DND-41 (cell line): ENCODE measurements at regions not wholly inside any gene's neighbourhood (a gene's known extent, or its start where the extent isn't known, plus 50 kb on each side); places are given as distances from the start of the nearest gene placed in this dataset.

ENCODE experiments used
- ATAC-seq: fragments of 200-7000 bp; cut with Tn5 transposase; 3 replicates; pipeline ENCODE4 v1.9.1; 2021; ENCODE audit warnings: low read depth; ENCODE audit not compliant: insufficient read depth
- DNase-seq: peaks from one replicate; pipeline ENCODE4 v3.0.0-alpha.2; 2020
- H2AFZ ChIP-seq: 2 replicates; pipeline ENCODE4 v1.6.0; 2012; ENCODE audit warnings: low read depth, low read length
- H3K27ac ChIP-seq: 2 replicates; pipeline ENCODE4 v1.5.1; 2012; ENCODE audit warnings: low read length, inconsistent platforms
- H3K27me3 ChIP-seq: fragments of 200-600 bp; sonication (generic); 2 replicates; pipeline ENCODE4 v1.6.0; 2012; ENCODE audit warnings: low read length, mild to moderate bottlenecking, inconsistent platforms; ENCODE audit not compliant: insufficient read depth, poor library complexity
- H3K36me3 ChIP-seq: 2 replicates; pipeline ENCODE4 v1.5.1; 2012; ENCODE audit warnings: low read length, inconsistent platforms; ENCODE audit not compliant: insufficient read depth
- H3K4me1 ChIP-seq: 2 replicates; pipeline ENCODE4 v1.5.1; 2012; ENCODE audit warnings: mild to moderate bottlenecking, low read length; ENCODE audit not compliant: insufficient read depth
- H3K4me2 ChIP-seq: 2 replicates; pipeline ENCODE4 v1.6.0; 2012; ENCODE audit warnings: mild to moderate bottlenecking, moderate library complexity, low read length, inconsistent platforms; ENCODE audit not compliant: insufficient read depth
- H3K4me3 ChIP-seq, 2 experiments: fragments of 200-600 bp in 1 of 2; shearing (Covaris generic) in 1 of 2; 2 replicates each; pipeline ENCODE4 v1.5.1; 2012 to 2016; ENCODE audit warnings: inconsistent platforms in 2 of 2, low read length in 2 of 2, mild to moderate bottlenecking in 2 of 2, low read depth in 1 of 2, moderate library complexity in 1 of 2
- H3K79me2 ChIP-seq: 2 replicates; pipeline ENCODE4 v1.6.0; 2012; ENCODE audit warnings: low read length, inconsistent platforms; ENCODE audit not compliant: insufficient read depth
- H3K9ac ChIP-seq: 2 replicates; pipeline ENCODE4 v1.6.0; 2012; ENCODE audit warnings: low read depth, mild to moderate bottlenecking, inconsistent platforms, low read length, moderate library complexity
- H3K9me3 ChIP-seq: 2 replicates; pipeline ENCODE4 v1.5.1; 2012; ENCODE audit warnings: low read length, moderate library complexity, mild to moderate bottlenecking, inconsistent platforms; ENCODE audit not compliant: insufficient read depth, severe bottlenecking
- H4K20me1 ChIP-seq: 2 replicates; pipeline ENCODE4 v1.6.0; 2012; ENCODE audit warnings: low read length; ENCODE audit not compliant: insufficient read depth
- EZH2 ChIP-seq: IDR thresholded peaks from 3 replicates; pipeline ENCODE4 v1.6.1; 2012; ENCODE audit warnings: borderline replicate concordance, low read depth, mild to moderate bottlenecking, moderate library complexity, low read length, inconsistent platforms; ENCODE audit not compliant: severe bottlenecking
- TF ChIP-seq, protein P1 (sequence below): IDR thresholded peaks from 2 replicates; pipeline ENCODE4 v1.5.1; 2012; ENCODE audit warnings: borderline replicate concordance, low read length, moderate library complexity, mild to moderate bottlenecking; ENCODE audit not compliant: poor library complexity, severe bottlenecking; ENCODE audit errors: extremely low read depth

DNA sequence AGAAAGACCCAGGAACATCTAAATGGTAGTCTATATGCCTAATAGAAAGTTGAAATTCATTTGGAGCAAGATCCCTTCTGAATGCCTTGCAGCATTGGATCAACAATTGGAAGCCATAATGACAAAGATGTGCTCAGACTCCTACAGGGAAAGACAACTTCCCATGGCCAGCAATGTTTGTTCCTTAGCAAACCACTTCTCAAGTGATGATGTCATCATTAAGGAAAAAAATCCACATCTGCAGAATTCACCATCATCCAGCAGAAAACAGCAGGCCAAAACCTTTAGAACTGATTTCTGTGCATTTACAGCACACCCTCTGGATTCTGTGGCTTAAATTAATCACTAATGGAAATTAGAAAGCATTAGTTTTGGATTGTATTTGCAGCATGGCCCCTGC, 82.4 kb upstream of the ZIC3 start:
- no peaks in the 10 kb centered on the region for H3K9me3 ChIP-seq

DNA sequence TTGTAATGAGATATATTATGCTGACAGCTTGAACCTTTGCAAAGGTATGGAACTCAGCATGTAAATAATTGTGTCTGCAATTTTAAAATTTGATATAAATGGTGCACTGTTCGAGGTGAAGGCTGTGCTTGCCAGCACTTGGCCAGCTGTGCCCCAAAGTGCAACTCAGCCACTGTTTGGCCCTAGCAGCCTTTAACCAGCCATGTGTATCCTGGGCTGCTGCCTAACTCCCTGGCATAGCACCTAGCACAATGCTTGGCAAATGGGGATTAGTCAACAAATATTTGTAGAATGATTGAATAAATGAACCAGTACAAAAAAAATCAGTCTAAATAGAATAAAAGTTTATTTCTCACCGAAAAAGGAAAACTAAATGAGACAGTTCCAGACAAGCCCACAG, 83.8 kb upstream of the ZIC3 start:
- Histone ChIP-seq H3K4me2 (no peak overlapping the region), H3K9ac (no peak overlapping the region), H2AFZ (no peak overlapping the region), H3K27ac (no peak overlapping the region), H3K4me3 (no peak overlapping the region), H3K9me3 (no peaks in the 10 kb centered on the region), H3K4me1 (no peaks in the 10 kb centered on the region), H4K20me1 (no peaks in the 10 kb centered on the region), H3K36me3 (no peaks in the 10 kb centered on the region), H3K79me2 (no peaks in the 10 kb centered on the region), H3K27me3 (no peaks in the 10 kb centered on the region)
- no peak for TF ChIP-seq EZH2
- TF ChIP-seq, protein P1, sequence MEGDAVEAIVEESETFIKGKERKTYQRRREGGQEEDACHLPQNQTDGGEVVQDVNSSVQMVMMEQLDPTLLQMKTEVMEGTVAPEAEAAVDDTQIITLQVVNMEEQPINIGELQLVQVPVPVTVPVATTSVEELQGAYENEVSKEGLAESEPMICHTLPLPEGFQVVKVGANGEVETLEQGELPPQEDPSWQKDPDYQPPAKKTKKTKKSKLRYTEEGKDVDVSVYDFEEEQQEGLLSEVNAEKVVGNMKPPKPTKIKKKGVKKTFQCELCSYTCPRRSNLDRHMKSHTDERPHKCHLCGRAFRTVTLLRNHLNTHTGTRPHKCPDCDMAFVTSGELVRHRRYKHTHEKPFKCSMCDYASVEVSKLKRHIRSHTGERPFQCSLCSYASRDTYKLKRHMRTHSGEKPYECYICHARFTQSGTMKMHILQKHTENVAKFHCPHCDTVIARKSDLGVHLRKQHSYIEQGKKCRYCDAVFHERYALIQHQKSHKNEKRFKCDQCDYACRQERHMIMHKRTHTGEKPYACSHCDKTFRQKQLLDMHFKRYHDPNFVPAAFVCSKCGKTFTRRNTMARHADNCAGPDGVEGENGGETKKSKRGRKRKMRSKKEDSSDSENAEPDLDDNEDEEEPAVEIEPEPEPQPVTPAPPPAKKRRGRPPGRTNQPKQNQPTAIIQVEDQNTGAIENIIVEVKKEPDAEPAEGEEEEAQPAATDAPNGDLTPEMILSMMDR: no peak
- ATAC-seq (no peak), DNase-seq (no peak)

More for the DNA sequence above, 82.4 kb upstream of the ZIC3 start:
- TF ChIP-seq, protein P1: no peak
- TF ChIP-seq EZH2: no peak
- no peak overlapping the region for H3K27ac ChIP-seq
- H3K27me3 ChIP-seq: no peaks in the 10 kb centered on the region
- no peaks in the 10 kb centered on the region for H3K4me1 ChIP-seq
- H3K9ac ChIP-seq: no peak overlapping the region
- no peaks in the 10 kb centered on the region for H3K36me3 ChIP-seq
- H2AFZ ChIP-seq: no peak overlapping the region
- no peak overlapping the region for H3K4me3 ChIP-seq
- no peak for DNase-seq
- ATAC-seq: no peak
- H3K4me2 ChIP-seq: no peak overlapping the region
- no peaks in the 10 kb centered on the region for H3K79me2 ChIP-seq
- H4K20me1 ChIP-seq: no peaks in the 10 kb centered on the region

DNA sequence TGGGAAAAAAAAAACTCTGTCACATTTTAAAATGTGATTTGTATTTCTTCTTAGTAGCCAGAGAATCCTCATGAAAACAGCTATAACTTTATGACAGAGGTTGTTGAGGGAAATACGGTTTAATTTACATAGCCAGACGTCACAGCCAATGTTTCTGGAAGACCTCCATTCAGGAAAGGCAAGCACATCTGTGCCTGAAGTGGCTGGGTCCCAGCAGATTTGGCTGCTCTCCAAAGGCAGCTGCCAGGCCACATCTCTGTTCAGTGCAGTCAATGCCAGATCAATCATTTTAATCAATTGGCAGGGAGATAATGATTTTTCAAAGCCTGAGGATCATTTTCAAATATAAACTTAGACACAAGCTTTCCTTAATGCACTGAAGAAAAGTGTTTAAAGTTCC, 86.5 kb upstream of the ZIC3 start:
- Histone ChIP-seq H4K20me1 (no peaks in the 10 kb centered on the region), H3K4me1 (no peaks in the 10 kb centered on the region), H3K79me2 (no peaks in the 10 kb centered on the region), H3K27me3 (no peaks in the 10 kb centered on the region), H2AFZ (no peak overlapping the region), H3K36me3 (no peaks in the 10 kb centered on the region), H3K9ac (no peak overlapping the region), H3K4me3 (no peak overlapping the region), H3K27ac (no peak overlapping the region), H3K9me3 (no peaks in the 10 kb centered on the region), H3K4me2 (no peak overlapping the region)
- no peak for TF ChIP-seq EZH2
- TF ChIP-seq, protein P1: no peak
- DNase-seq (no peak), ATAC-seq (no peak)

DNA sequence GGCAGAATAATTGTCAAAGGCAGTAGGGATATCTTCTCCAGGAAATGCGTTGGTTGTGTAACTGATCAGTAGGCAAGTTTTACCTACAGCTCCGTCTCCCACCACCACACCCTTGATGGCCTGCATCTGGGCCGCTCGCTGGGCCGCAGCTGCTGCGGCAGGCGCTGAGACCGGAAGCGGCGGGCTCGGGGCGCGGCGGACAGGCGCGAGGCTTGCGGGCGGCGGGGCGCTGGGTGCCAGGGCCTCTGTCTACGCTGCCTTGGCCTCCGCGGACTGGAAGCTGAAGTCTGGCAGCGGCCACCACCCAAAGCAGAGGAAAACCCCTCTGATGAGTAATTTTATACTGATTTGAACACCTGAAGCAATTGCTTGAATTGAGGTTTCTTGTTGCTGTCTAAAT, 124.2 kb upstream of the ZIC3 start:
- H4K20me1 ChIP-seq: no peaks in the 10 kb centered on the region
- TF ChIP-seq EZH2: no peak
- TF ChIP-seq, protein P1: no peak
- DNase-seq (no peak), ATAC-seq (no peak)
- no peaks in the 10 kb centered on the region for H3K36me3 ChIP-seq
- no peak overlapping the region for H3K4me3 ChIP-seq
- no peaks in the 10 kb centered on the region for H3K4me1 ChIP-seq
- H3K27ac ChIP-seq: no peak overlapping the region
- H3K79me2 ChIP-seq: no peaks in the 10 kb centered on the region
- no peak overlapping the region for H3K9ac ChIP-seq
- no peak overlapping the region for H2AFZ ChIP-seq
- no peak overlapping the region for H3K4me2 ChIP-seq
- H3K9me3 ChIP-seq: no peaks in the 10 kb centered on the region
- no peaks in the 10 kb centered on the region for H3K27me3 ChIP-seq
